NCI-H1048 (cell line): ENCODE measurements at regions not wholly inside any gene's neighbourhood (a gene's known extent, or its start where the extent isn't known, plus 50 kb on each side); places are given as distances from the start of the nearest gene placed in this dataset.
"Not testable (repeated sequence)": the region's sequence is repeated elsewhere in the genome, so short reads cannot be mapped to it uniquely, and the experiment has no call there.

Experiments
- DNase-seq: peaks from one replicate; lab custom pipeline; 2025; lab: John Stamatoyannopoulos, UW

GRCh38 chr12:90829044-90829443 is 125.9 kb downstream of the CCER1 start:
- no peak for DNase-seq

- DNase-seq = no peak
Observed at GRCh38 chr12:90828621-90829020, 126.4 kb downstream of the CCER1 start.

- no peak for DNase-seq
Observed at GRCh38 chr12:90827567-90827966, 127.4 kb downstream of the CCER1 start.

GRCh38 chr12:90826036-90826435 is 128.9 kb downstream of the CCER1 start:
- no peak for DNase-seq

GRCh38 chr12:90823859-90824258 is 131.1 kb downstream of the CCER1 start:
- no peak for DNase-seq

GRCh38 chr12:90819709-90820108 is 135.3 kb downstream of the CCER1 start:
- no peak for DNase-seq

- no peak for DNase-seq
Observed at GRCh38 chr12:90816353-90817089, 138.5 kb downstream of the CCER1 start.

GRCh38 chr12:90809940-90810339 is 145.0 kb downstream of the CCER1 start:
- no peak for DNase-seq

- no peak for DNase-seq
Observed at GRCh38 chr12:90808568-90808967, 146.4 kb downstream of the CCER1 start.

GRCh38 chr12:90802727-90803126 is 152.2 kb downstream of the CCER1 start:
- DNase-seq = no peak

- no peak for DNase-seq
Observed at GRCh38 chr12:90801776-90802175, 153.2 kb downstream of the CCER1 start.

- no peak for DNase-seq
Observed at GRCh38 chr12:90794212-90794611, 160.8 kb downstream of the CCER1 start.

GRCh38 chr12:90792718-90793117 is 162.3 kb downstream of the CCER1 start:
- DNase-seq = not testable (repeated sequence)

GRCh38 chr12:90791445-90791844 is 163.5 kb downstream of the CCER1 start:
- no peak for DNase-seq

GRCh38 chr12:90790747-90791146 is 164.2 kb downstream of the CCER1 start:
- no peak for DNase-seq

- DNase-seq = no peak
Observed at GRCh38 chr12:90773491-90773890, 181.5 kb downstream of the CCER1 start.

- DNase-seq = no peak
Observed at GRCh38 chr12:90770861-90771260, 184.1 kb downstream of the CCER1 start.

GRCh38 chr12:90757957-90758356 is 197.0 kb downstream of the CCER1 start:
- no peak for DNase-seq

GRCh38 chr12:90745211-90745610 is 209.8 kb downstream of the CCER1 start:
- DNase-seq = no peak

- no peak for DNase-seq
Observed at GRCh38 chr12:90741611-90742010, 213.4 kb downstream of the CCER1 start.

GRCh38 chr12:90729736-90730135 is 225.2 kb downstream of the CCER1 start:
- no peak for DNase-seq

- no peak for DNase-seq
Observed at GRCh38 chr12:90712671-90713070, 242.3 kb downstream of the CCER1 start.

- DNase-seq = no peak
Observed at GRCh38 chr12:90710711-90711110, 244.3 kb downstream of the CCER1 start.

- DNase-seq = no peak
Observed at GRCh38 chr12:90706036-90706435, 248.9 kb downstream of the CCER1 start.
